Pulmonary artery endothelial cell (primary cell): ENCODE measurements at regions not wholly inside any gene's neighbourhood (a gene's known extent, or its start where the extent isn't known, plus 50 kb on each side); places are given as distances from the start of the nearest gene placed in this dataset.

Experiments
- DNase-seq: peaks from one replicate; pipeline ENCODE4 v3.0.0-alpha.2; 2011; ENCODE audit warnings: low read depth, low spot score

DNA sequence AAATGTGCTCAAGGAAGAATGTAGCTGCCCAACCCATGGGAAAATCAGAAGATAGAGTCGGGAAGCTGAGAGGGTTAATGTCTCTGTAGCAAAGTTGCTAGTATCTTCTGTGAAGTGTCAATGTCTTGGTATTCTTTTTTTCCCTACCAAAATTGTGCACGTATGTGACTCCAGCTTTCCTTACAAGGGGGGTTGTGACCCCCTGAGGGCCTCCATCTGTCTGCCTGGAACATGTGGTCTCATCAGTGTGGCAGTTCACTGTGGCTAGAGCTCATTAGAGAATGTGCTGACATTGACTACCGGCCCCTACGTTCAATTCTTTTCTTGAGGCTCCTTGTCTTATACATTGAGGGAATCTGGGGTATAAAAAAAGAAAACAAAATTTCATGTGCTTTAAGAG is 725.2 kb upstream of the CELF2 start:
- no peak for DNase-seq

DNA sequence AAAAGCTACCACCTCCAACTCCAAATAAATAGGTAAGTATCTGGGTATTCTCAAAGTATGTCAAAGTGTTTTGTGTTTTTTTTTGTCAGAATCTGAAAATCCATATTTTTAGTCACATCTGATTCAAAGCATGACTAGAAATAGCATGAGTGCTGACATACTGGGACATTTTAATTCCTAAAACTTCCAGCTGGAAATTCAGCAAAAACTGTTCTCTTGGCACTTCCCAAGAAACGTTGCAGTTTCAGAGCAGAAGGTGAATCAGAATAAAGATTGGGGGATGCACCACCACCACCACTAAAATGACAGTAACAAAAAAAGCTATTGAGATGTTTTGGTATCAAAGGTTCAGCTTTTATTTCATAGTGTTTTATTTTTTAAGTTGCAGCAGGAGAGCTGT is 724.6 kb upstream of the CELF2 start:
- no peak for DNase-seq

DNA sequence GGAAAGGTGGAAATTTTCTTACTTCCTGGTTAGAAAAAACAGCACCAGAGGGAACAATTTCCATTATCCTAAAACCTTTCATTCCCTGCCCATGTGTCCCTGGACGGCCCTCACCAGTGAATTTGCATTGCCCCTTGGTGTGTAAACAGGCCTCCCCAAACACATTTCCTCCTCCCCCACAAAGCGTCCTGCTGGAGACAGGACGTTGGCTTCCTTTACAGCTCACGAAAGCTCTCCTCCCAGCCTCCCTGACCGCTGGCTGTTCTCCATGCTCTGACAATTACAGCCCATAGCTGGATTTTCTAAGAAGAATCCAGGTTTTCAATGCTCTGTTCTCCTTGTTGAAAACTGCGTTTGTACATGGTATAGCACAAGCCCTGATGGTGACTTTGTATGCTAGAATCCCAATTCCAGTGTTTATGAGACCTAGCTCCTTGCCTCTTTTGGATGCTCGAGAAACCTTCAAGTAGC is 724.2 kb upstream of the CELF2 start:
- no peak for DNase-seq

DNA sequence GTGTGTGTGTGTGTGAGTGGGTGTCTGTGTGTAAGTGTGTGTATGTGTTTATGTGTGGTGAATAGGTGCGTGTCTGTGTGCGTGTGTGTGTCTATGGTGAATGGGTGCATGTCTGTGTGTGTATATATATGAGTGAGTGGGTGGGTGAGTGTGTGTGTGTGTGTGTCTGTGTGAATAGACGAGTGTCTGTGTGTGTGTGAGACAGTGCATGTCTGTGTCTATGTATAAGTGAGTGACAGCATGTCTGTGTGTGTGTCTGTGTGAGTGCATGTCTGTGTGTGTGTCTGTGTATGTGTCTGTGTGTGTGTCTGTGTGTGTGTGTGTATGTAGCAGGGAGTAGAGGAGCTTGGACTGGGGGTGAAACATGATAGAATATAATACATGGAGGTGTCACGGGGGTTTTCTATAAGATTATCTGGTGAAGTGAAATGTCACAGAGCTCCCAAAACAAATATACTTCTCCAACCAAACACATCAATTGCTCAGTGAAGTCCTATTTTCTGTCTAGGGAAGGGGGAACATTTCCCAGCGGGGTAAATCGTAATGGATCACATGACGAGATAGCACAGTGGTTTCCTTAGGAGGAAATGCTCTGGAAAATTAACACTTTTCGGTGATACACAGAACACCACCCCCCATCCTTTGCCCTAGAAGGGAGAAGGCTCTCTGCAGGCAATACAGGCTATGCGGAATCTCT is 723.3 kb upstream of the CELF2 start:
- DNase-seq, result no peak

DNA sequence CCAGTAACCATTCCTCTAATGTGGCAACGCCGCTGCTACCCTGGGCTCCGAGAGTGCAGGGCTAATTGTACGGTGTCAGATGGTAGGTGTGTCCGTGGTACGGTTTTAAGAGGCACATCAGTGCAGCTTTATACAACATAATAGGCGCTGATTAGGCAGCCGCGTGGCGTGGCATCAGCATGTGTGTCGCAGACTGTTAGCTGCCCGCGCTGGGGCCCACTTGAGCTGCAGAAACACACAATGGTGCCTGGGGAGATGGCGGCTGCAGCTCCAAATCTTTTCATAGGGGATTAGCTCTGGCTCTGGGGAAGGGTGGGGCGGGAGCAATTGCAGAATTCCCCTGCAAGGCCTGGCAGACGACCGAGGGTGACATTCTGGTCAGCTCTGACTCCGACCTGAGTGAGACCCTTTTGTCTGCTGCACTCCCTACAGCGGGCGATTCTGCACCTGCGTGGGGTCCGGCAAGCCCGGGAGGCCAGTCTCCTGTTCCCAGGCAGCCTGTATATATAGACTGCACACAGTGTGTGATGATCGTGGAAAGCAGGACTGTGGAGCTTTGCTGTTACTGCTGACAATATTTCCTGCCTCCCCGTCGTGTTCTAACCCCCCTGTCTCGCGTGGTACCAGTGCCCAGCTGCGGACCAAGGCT is 722.7 kb upstream of the CELF2 start:
- DNase-seq, result no peak

DNA sequence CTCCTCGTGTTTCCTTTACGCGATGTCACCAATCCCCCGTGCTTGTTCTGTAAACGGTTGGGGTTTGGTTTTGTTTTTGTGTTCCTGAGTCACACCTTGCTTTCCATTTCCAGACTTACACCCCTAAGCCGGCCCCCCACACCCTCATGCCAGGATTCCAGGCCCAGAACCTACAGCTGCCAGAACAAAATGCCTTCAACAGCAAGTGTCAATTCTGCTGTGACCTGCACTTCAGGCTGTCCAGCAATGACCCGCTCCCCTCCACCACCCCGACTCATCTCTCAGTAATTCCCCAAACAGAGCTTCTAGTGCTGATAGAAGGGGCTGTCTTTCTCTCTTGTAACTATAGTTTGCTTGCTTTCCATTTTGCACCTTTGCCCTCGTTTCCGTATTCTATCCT is 722.1 kb upstream of the CELF2 start:
- no peak for DNase-seq

DNA sequence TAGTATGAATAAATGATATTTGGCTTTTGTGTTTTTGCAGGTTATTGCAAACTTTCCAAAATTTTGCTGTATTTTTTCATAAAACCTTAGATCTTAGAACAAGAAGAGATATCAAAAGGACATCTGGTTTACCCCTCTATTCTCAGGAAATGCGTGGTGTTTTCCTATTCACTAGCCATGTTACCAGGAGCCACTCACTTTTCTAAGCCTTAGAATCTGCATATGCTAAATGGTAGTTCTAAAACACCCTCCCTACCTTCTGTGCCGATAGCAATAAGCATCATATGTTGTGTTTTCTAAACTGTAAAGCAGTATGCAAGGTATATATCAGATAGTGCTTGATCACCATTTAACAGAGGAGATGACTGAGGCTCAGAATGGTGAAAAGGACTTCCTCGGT is 715.0 kb upstream of the CELF2 start:
- DNase-seq, result no peak

DNA sequence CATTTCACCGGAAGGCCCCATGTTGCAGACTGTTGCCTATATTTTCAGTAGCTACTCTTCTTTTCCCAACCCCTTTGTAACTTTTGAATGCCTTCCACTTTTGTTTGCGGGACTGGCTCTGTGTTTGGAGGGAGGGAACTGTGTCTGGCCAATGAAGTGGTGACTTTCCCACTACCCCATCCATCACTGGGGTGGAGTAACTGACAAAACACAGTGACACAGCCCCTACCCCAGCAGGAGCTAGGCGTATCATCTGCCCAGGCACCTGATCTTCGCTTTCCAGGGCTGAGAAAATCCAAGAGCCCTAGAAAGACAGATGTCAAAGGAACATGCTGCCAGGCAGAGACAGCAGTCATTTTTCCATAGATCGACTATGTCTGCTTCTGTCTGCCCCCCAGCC is 710.6 kb upstream of the CELF2 start:
- no peak for DNase-seq

DNA sequence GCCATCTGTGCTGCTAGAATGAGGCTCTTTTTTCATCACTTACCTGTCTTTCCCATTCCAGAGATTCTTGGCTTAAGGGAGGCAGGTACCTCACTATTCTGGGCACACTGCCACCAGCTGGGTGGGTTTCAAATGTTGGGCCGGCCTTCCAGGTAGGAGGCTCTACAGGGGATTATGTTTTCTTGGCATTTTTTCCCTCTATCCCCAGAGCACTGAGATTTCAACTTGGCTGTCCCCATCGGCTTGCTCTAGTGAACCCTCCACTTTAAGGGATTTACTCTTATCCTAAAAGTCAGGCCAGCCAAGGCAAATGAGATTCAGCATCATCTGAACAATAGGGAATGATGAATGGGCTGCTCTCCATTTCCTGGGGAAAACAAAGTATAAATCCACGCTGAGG is 710.1 kb upstream of the CELF2 start:
- no peak for DNase-seq

DNA sequence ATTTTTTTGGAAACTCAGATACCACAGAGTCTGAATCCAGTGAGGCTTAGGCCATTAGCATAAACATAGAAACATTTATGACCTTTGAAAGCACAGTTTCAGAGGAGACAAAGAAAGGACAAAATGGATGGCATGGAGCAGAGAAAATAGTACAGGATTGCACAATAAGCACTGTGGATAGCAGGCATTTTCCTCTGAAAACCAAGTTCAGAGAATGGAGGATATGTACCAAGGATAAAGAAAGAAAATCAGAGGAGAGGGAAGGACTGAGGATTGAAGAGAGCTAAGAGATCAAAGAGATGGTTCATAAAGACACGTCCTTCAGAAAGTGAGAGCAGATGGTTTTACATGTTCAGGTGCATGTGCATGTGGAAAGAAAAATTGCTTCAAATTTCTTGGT is 707.2 kb upstream of the CELF2 start:
- DNase-seq, result no peak

DNA sequence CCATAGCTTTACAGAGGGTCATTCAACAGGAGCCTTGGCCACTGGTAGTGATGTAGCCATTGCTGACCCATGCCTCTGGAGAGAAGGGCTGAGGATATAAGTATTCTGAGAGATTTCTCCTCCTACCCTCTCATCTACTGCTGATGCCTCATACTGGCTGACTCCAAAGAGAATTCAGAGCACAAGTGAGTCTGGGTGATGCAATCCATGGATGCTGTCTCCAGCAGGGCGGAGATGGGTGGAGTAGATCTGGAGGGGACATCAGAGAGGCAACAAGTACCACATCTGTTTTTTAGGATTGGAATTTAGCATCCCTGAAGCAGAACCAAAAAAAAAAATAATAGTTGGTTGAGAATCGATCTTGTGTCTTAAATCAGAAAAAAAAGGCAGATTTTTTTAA is 705.7 kb upstream of the CELF2 start:
- DNase-seq, result no peak

DNA sequence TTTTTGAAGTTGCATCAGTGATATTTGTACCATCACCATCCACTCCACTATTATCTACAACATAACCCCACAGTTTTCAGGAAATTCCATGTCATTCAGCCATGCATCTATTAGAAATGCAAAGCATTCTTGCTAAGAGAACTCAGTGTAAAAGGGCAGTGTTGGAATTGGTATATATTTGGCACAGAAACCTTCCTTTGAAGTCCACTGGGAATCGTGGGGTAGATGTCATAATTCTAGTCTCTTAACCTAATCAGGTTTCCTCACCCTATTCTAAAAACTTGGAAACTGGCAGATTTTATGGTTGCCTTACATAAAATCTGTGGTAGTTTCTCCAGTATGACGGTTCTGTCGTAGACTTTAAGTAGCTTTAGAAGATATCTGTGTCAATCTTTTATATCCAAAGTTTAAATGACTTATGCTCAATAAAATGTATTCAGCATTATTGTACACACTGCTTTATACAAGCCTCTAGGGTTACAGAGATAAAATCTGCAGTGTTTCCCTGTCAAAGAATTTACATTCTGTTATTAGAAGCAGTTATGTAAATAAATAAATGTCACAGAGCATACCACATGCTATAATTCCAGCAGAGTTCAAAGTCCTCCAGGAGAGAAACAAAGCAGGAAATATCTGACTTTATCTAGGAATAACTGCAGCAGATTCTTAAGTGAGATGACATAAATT is 704.4 kb upstream of the CELF2 start:
- no peak for DNase-seq

DNA sequence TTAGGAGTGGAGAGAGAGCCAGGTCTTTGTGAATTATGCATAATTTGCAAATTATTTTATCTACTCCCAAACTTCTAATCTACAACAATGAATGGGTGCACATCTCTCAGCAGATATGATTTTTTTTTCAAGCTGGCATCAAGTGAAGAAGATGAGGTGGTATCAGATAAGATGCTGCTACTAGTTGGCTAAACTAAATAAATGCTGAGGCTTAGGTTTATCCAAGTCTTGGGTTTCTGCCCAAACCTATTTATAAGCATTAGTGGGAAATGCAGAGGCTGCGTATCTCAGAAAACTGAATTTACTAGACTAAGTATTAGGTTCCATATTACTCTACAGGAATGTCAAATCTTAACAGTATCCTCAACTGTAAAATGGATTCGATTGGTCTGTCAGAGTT is 703.0 kb upstream of the CELF2 start:
- no peak for DNase-seq

DNA sequence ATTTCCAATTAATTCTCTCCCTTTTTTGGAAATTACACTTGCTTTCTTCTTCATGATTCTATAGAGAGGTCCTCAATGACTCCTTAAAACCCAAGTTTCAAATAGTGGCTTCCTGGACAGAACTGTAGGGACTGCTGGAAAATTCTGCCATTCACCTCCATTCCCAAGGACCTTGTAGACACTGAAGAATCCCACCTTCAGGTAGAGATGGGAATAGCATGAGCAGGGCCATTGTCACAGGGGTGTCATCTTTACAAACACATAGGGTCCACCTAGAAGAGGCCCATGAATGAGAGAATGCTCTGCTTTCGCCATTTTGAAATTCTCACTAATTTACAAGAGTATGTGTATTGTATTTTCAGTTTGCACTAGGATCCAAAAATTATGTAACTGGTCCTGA is 701.7 kb upstream of the CELF2 start:
- DNase-seq, result no peak

DNA sequence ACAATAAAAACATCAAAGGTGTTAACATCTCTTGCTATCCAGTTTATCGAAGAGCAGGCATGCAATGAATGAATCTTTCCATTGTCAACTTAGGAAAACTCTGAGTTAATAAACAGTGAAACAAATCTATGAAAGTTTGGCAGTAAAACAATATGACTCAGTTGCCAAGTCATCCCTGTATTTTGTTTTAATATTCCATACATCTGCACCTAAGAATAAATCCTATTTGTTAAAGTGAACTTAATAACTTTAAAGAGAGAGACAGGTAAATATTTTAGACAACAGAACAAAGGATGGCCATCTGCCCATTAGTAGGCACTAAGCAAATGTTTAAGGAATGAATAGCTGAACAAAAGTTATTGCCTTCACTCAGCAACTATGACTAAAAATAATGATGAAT is 700.5 kb upstream of the CELF2 start:
- no peak for DNase-seq

DNA sequence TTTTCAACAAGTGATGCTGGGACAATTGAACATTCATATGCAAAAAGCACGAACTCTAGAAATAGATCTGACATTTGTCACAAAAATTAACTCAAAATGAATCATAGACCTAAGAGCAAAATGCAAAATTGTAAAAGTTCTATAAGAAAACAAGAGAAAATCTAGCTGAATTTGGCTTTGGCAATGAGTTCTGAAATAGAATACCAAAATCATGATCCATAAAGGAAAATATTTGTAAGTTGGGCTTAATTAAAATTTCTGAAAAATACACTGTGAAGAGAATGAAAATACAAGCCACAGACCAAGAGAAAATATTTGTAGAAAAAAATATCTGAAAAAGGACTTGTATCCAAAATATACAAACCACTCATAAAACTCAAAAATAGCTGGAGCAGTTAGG is 698.8 kb upstream of the CELF2 start:
- DNase-seq, result no peak

DNA sequence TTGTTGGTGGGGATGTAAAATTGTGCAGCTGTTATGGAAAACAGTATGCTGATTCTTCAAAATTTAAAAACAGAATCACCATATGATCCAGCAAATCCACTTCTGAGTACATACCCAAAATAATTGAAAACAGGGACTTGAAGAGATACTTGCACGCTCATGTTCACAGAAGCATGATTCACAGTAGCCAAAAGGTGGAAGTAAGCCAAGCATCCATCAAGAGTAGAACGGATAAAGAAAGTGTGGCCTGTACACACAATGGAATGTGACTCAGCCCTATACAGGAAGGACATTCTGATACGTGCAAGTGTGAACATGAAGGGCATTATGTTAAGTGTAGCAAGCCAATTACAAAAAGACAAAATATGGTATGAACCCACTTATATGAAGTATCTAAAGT is 696.7 kb upstream of the CELF2 start:
- no peak for DNase-seq

DNA sequence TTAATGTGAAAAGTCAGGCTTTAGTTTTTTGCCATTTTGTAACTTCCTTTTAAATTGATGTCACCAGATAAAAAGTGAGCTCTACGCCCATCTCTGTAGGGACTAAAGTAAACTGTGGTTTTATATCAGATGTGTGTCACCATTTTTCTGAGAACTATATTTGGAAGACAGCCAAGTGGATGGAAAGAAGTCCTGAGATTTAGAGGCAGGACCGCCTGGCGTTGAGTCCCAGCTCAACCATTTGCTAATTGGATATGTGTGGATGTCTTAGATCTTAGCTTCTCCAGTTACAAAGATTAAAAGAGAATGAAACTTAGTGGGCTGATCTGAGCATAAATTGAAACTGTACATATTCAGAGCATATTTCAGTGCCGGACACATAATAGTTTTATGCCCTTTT is 691.6 kb upstream of the CELF2 start:
- DNase-seq, result no peak

DNA sequence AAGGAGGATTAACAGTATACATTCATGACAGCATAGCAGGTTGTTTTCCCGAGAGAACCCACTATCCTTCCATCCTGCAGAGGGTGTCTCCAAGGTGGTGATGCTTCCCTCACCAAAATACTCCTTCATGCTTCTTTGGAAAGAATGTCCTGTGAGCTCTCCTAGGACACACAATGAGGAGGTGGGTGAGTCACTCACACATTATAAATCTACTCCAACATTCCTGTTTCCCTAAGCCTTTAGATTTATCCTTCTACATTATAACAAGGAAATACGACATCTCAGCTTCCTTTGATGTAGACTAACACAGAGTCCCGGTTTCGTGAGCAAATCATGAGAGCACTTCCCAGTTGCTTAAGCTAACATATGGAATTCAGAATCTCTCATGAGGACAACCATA is 689.7 kb upstream of the CELF2 start:
- no peak for DNase-seq

DNA sequence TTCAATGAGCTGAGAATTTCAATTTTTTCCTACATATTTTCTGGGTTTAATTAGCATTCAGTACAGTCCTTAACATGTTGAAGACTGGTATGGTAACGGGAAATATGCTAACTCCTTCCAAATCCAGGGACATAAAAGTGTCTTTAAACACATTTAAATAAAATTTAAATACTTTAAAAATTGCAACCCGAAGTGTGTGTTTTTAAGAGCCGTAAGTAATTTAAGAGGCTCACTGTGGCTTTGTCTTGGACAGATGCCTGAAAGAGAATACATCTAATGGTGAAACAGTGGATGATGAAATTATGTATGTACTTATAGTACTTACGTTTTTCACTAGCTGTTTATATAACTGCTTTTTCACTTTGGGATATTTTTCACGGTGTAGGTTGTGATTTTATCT is 687.3 kb upstream of the CELF2 start:
- DNase-seq, result no peak

DNA sequence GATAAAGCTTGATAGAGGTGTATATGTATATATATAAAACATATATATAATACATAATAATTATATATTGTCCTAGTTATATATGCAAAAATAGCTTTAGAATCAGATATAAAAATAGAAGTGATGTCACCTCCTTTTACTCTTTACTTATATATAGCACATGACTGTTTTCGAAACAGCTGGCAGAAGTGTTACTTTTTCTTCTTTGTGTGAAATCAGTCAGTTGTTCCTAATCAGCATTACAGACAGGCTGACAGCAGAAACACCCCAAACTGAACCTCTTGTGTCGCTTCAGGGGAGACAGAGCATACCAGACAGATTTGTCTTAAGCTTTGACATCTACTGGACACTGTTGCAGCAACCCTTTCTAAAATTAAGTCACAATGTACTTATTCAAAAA is 684.9 kb upstream of the CELF2 start:
- DNase-seq, result no peak

DNA sequence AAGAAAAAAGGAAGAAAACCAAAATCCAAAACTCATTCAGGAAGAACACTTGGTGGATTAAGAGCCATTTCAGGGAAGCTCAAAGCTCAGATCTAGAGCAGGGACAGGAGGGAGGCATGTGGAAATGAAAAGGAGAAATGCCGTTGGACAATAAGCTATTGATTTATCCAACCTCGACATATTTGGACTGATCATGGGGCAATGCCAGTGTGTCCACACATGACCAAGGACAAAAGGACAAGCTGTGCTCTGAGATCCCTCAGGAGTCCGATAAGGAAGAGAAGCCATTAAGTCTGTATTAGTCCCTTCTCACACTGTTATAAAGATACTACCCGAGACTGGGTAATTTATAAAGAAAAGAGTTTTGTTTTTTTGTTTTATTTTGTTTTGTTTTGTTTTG is 684.0 kb upstream of the CELF2 start:
- DNase-seq, result no peak

DNA sequence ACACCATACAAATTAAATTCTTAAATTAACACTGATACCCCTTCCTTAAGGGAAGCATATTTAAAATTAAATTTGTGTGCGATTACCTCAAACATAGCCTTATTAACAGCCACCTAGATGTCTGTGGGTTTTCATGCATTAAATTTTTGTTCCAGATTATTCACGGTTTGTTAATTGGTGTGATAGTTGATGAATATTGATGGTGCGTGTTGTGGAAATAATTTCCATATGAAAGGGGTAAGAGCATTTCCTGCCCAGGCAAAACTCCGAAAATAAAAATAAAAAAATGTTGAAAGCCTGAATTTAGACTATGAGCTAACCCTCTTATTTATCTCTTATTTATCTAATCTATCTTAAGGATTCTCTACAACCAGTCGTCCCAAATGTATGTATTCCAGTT is 679.3 kb upstream of the CELF2 start:
- no peak for DNase-seq
